Activated gamma-delta T cell treated with Interleukin-2 at 50 U/mL for 16 hours (primary cell): ENCODE measurements at regions not wholly inside any gene's neighbourhood (a gene's known extent, or its start where the extent isn't known, plus 50 kb on each side); places are given as distances from the start of the nearest gene placed in this dataset.
"Not testable (repeated sequence)": the region's sequence is repeated elsewhere in the genome, so short reads cannot be mapped to it uniquely, and the experiment has no call there.

Source experiments
- DNase-seq: peaks from one replicate; pipeline ENCODE4 v3.0.0-alpha.2; 2020

GRCh38 chr6:834866-835265 is 141.9 kb upstream of the EXOC2 start:
- no peak for DNase-seq

GRCh38 chr6:834190-834589 is 141.3 kb upstream of the EXOC2 start:
- DNase-seq = no peak

GRCh38 chr6:832804-833203 is 139.9 kb upstream of the EXOC2 start:
- DNase-seq = not testable (repeated sequence)

GRCh38 chr6:830667-831327 is 137.9 kb upstream of the EXOC2 start:
- DNase-seq = no peak

- DNase-seq = no peak
These were observed 136.7 kb upstream of the EXOC2 start for GRCh38 chr6:829656-830055.

GRCh38 chr6:827431-827830 is 134.5 kb upstream of the EXOC2 start:
- DNase-seq = no peak

- no peak for DNase-seq
These were observed 126.2 kb upstream of the EXOC2 start for GRCh38 chr6:819122-819521.

GRCh38 chr6:818196-818595 is 125.3 kb upstream of the EXOC2 start:
- no peak for DNase-seq

GRCh38 chr6:816510-817084 is 123.7 kb upstream of the EXOC2 start:
- no peak for DNase-seq

GRCh38 chr6:815348-815738 is 122.4 kb upstream of the EXOC2 start:
- DNase-seq = no peak

GRCh38 chr6:814378-815347 is 121.7 kb upstream of the EXOC2 start:
- DNase-seq = no peak

GRCh38 chr6:811831-812230 is 118.9 kb upstream of the EXOC2 start:
- no peak for DNase-seq

- no peak for DNase-seq
These were observed 118.3 kb upstream of the EXOC2 start for GRCh38 chr6:811191-811590.

GRCh38 chr6:804771-805170 is 111.8 kb upstream of the EXOC2 start:
- no peak for DNase-seq

GRCh38 chr6:804317-804716 is 111.4 kb upstream of the EXOC2 start:
- DNase-seq = no peak

- DNase-seq = no peak
These were observed 110.4 kb upstream of the EXOC2 start for GRCh38 chr6:803191-803977.

- no peak for DNase-seq
These were observed 109.8 kb upstream of the EXOC2 start for GRCh38 chr6:802701-803100.

GRCh38 chr6:802223-802622 is 109.3 kb upstream of the EXOC2 start:
- DNase-seq = not testable (repeated sequence)

- DNase-seq = no peak
These were observed 106.8 kb upstream of the EXOC2 start for GRCh38 chr6:799769-800168.

- peak; percentile 19 for DNase-seq
These were observed 104.6 kb upstream of the EXOC2 start for GRCh38 chr6:797479-798077.

GRCh38 chr6:795046-795685 is 102.2 kb upstream of the EXOC2 start:
- DNase-seq = no peak

- no peak for DNase-seq
These were observed 100.3 kb upstream of the EXOC2 start for GRCh38 chr6:793261-793660.
